Nephron progenitor cell (in vitro differentiated cells): ENCODE measurements at regions not wholly inside any gene's neighbourhood (a gene's known extent, or its start where the extent isn't known, plus 50 kb on each side); places are given as distances from the start of the nearest gene placed in this dataset.

Experiments
- DNase-seq: peaks from one replicate; pipeline ENCODE4 v3.0.0; 2021
- H3K27ac Mint-ChIP-seq: 2 replicates; pipeline ENCODE4 v1.8.0; 2021; ENCODE audit warnings: mild to moderate bottlenecking, moderate library complexity, mixed read lengths
- H3K27me3 Mint-ChIP-seq: 2 replicates; pipeline ENCODE4 v1.8.0; 2021; ENCODE audit warnings: mild to moderate bottlenecking, low read depth, mixed read lengths; ENCODE audit not compliant: poor library complexity
- H3K36me3 Mint-ChIP-seq: 2 replicates; pipeline ENCODE4 v1.8.0; 2021; ENCODE audit warnings: low read depth, mixed read lengths
- H3K4me1 Mint-ChIP-seq: 2 replicates; pipeline ENCODE4 v1.8.0; 2021; ENCODE audit warnings: mixed read lengths
- H3K4me3 Mint-ChIP-seq: 2 replicates; pipeline ENCODE4 v1.8.0; 2021; ENCODE audit warnings: mild to moderate bottlenecking, moderate library complexity, mixed read lengths
- H3K9me3 Mint-ChIP-seq: 2 replicates; pipeline ENCODE4 v1.8.0; 2021; ENCODE audit warnings: mild to moderate bottlenecking, moderate library complexity, mixed read lengths
- CTCF ChIP-seq: fragments of 200-600 bp; sonication (generic); IDR thresholded peaks from 2 replicates; pipeline ENCODE4 v1.5.0; 2021; ENCODE audit warnings: antibody characterized with exemption

GRCh38 chr6:153442096-153442495, 311.0 kb upstream of the RGS17 start:
- Mint-ChIP-seq H3K4me3 (no peak overlapping the region), H3K36me3 (peaks cover 4% of the 10 kb centered on the region), H3K27ac (peak overlapping the region; percentile 37), H3K9me3 (peaks cover 38% of the 10 kb centered on the region), H3K27me3 (peaks cover 3% of the 10 kb centered on the region), H3K4me1 (peaks cover 6% of the 10 kb centered on the region)
- TF ChIP-seq CTCF, result no peak
- no peak for DNase-seq

GRCh38 chr6:153437193-153437592, 306.1 kb upstream of the RGS17 start:
- peaks cover 3% of the 10 kb centered on the region for H3K9me3 Mint-ChIP-seq
- DNase-seq, result no peak
- TF ChIP-seq CTCF, result no peak
- H3K27ac Mint-ChIP-seq, result no peak overlapping the region
- peaks cover 3% of the 10 kb centered on the region for H3K27me3 Mint-ChIP-seq
- no peaks in the 10 kb centered on the region for H3K36me3 Mint-ChIP-seq
- no peak overlapping the region for H3K4me3 Mint-ChIP-seq
- no peaks in the 10 kb centered on the region for H3K4me1 Mint-ChIP-seq

- no peaks in the 10 kb centered on the region for H3K4me1 Mint-ChIP-seq
- no peak overlapping the region for H3K4me3 Mint-ChIP-seq
- TF ChIP-seq CTCF, result no peak
- no peaks in the 10 kb centered on the region for H3K36me3 Mint-ChIP-seq
- DNase-seq, result no peak
- no peaks in the 10 kb centered on the region for H3K9me3 Mint-ChIP-seq
- no peak overlapping the region for H3K27ac Mint-ChIP-seq
- peaks cover 3% of the 10 kb centered on the region for H3K27me3 Mint-ChIP-seq
Measured at GRCh38 chr6:153436351-153436750, 305.3 kb upstream of the RGS17 start.

- no peak for TF ChIP-seq CTCF
- Mint-ChIP-seq H3K9me3 (no peaks in the 10 kb centered on the region), H3K36me3 (no peaks in the 10 kb centered on the region), H3K27me3 (peaks cover 3% of the 10 kb centered on the region), H3K27ac (no peak overlapping the region), H3K4me1 (no peaks in the 10 kb centered on the region), H3K4me3 (no peak overlapping the region)
- no peak for DNase-seq
Measured at GRCh38 chr6:153435787-153436186, 304.7 kb upstream of the RGS17 start.

GRCh38 chr6:153425536-153425935, 294.5 kb upstream of the RGS17 start:
- TF ChIP-seq CTCF, result no peak
- H3K27ac Mint-ChIP-seq, result no peak overlapping the region

GRCh38 chr6:153424719-153425400, 293.8 kb upstream of the RGS17 start:
- no peak for DNase-seq
- Mint-ChIP-seq H3K4me3 (no peak overlapping the region), H3K27me3 (peaks cover 3% of the 10 kb centered on the region), H3K9me3 (no peaks in the 10 kb centered on the region), H3K36me3 (no peaks in the 10 kb centered on the region), H3K27ac (no peak overlapping the region), H3K4me1 (no peaks in the 10 kb centered on the region)
- TF ChIP-seq CTCF, result no peak

More at GRCh38 chr6:153425536-153425935, 294.5 kb upstream of the RGS17 start:
- DNase-seq, result no peak
- Mint-ChIP-seq H3K9me3 (no peaks in the 10 kb centered on the region), H3K4me3 (no peak overlapping the region), H3K4me1 (no peaks in the 10 kb centered on the region), H3K27me3 (peaks cover 3% of the 10 kb centered on the region), H3K36me3 (no peaks in the 10 kb centered on the region)
